HG02571 (cell line): ENCODE measurements at regions not wholly inside any gene's neighbourhood (a gene's known extent, or its start where the extent isn't known, plus 50 kb on each side); places are given as distances from the start of the nearest gene placed in this dataset.
"Not testable (repeated sequence)": the region's sequence is repeated elsewhere in the genome, so short reads cannot be mapped to it uniquely, and the experiment has no call there.

ENCODE experiments used
- ATAC-seq: cut with Tn5 transposase; IDR thresholded peaks from one replicate; pipeline ENCODE4 v1.9.1; 2021; ENCODE audit warnings: mild to moderate bottlenecking, moderate library complexity; ENCODE audit not compliant: unreplicated experiment

GRCh38 chr11:130550150-130550549 lies 101.7 kb downstream of the ADAMTS15 start:
- ATAC-seq, result no peak

- no peak for ATAC-seq
These were observed 102.5 kb downstream of the ADAMTS15 start for GRCh38 chr11:130550984-130551383.

GRCh38 chr11:130551388-130551787 lies 102.9 kb downstream of the ADAMTS15 start:
- no peak for ATAC-seq

- no peak for ATAC-seq
These were observed 104.9 kb downstream of the ADAMTS15 start for GRCh38 chr11:130553306-130553705.

GRCh38 chr11:130554241-130555055 lies 106.0 kb downstream of the ADAMTS15 start:
- ATAC-seq, result no peak

- ATAC-seq, result no peak
These were observed 106.9 kb downstream of the ADAMTS15 start for GRCh38 chr11:130555251-130555841.

GRCh38 chr11:130560000-130560780 lies 111.7 kb downstream of the ADAMTS15 start:
- ATAC-seq, result no peak

GRCh38 chr11:130560781-130561109 lies 112.3 kb downstream of the ADAMTS15 start:
- no peak for ATAC-seq

- no peak for ATAC-seq
These were observed 113.0 kb downstream of the ADAMTS15 start for GRCh38 chr11:130561441-130561881.

- no peak for ATAC-seq
These were observed 114.1 kb downstream of the ADAMTS15 start for GRCh38 chr11:130562549-130562948.

GRCh38 chr11:130566360-130566759 lies 117.9 kb downstream of the ADAMTS15 start:
- ATAC-seq, result not testable (repeated sequence)

GRCh38 chr11:130571519-130571918 lies 123.1 kb downstream of the ADAMTS15 start:
- ATAC-seq, result no peak

- no peak for ATAC-seq
These were observed 123.6 kb downstream of the ADAMTS15 start for GRCh38 chr11:130571947-130572584.

GRCh38 chr11:130573767-130574166 lies 125.3 kb downstream of the ADAMTS15 start:
- ATAC-seq, result no peak

- ATAC-seq, result no peak
These were observed 126.3 kb downstream of the ADAMTS15 start for GRCh38 chr11:130574740-130575139.

GRCh38 chr11:130576146-130576545 lies 127.7 kb downstream of the ADAMTS15 start:
- no peak for ATAC-seq

GRCh38 chr11:130578738-130579368 lies 130.4 kb downstream of the ADAMTS15 start:
- no peak for ATAC-seq

- no peak for ATAC-seq
These were observed 131.9 kb downstream of the ADAMTS15 start for GRCh38 chr11:130580372-130580771.

- ATAC-seq, result no peak
These were observed 132.5 kb downstream of the ADAMTS15 start for GRCh38 chr11:130580891-130581492.

- no peak for ATAC-seq
These were observed 133.2 kb downstream of the ADAMTS15 start for GRCh38 chr11:130581646-130582045.
